H9 (cell line): ENCODE measurements at regions not wholly inside any gene's neighbourhood (a gene's known extent, or its start where the extent isn't known, plus 50 kb on each side); places are given as distances from the start of the nearest gene placed in this dataset.

ENCODE experiments used
- DNase-seq: peaks from one replicate; pipeline ENCODE4 v3.0.0-alpha.2; 2017
- H2AFZ ChIP-seq: one replicate; pipeline ENCODE4 v1.6.1; 2013; ENCODE audit warnings: mild to moderate bottlenecking, low read length, control low read depth, moderate library complexity
- H2AK5ac ChIP-seq: 2 replicates; pipeline ENCODE4 v1.6.1; 2013; ENCODE audit warnings: low read length, control low read depth, mixed read lengths; ENCODE audit not compliant: insufficient read length
- H2BK120ac ChIP-seq: one replicate; pipeline ENCODE4 v1.6.1; 2013; ENCODE audit warnings: low read depth, mild to moderate bottlenecking, low read length, control low read depth, inconsistent platforms; ENCODE audit not compliant: poor library complexity, severe bottlenecking
- H2BK12ac ChIP-seq: 2 replicates; pipeline ENCODE4 v1.6.1; 2013; ENCODE audit warnings: low read length, control low read depth, mixed read lengths, low read depth; ENCODE audit not compliant: insufficient read length
- H2BK15ac ChIP-seq: 2 replicates; pipeline ENCODE4 v1.6.1; 2013; ENCODE audit warnings: low read depth, low read length, control low read depth
- H2BK20ac ChIP-seq: one replicate; pipeline ENCODE4 v1.6.1; 2013; ENCODE audit warnings: low read depth, mild to moderate bottlenecking, low read length, control low read depth, inconsistent platforms; ENCODE audit not compliant: poor library complexity, severe bottlenecking
- H2BK5ac ChIP-seq: 2 replicates; pipeline ENCODE4 v1.6.1; 2013; ENCODE audit warnings: low read length, control low read depth, mixed read lengths; ENCODE audit not compliant: insufficient read length
- H3K14ac ChIP-seq: 2 replicates; pipeline ENCODE4 v1.6.1; 2013; ENCODE audit warnings: low read length, control low read depth; ENCODE audit not compliant: insufficient read depth
- H3K18ac ChIP-seq: 2 replicates; pipeline ENCODE4 v1.6.1; 2013; ENCODE audit warnings: low read depth, mild to moderate bottlenecking, mixed read lengths, low read length, control low read depth; ENCODE audit not compliant: insufficient read length
- H3K23ac ChIP-seq: 2 replicates; pipeline ENCODE4 v1.6.1; 2013; ENCODE audit warnings: low read length, control low read depth, mixed read lengths, low read depth; ENCODE audit not compliant: insufficient read length
- H3K23me2 ChIP-seq: 2 replicates; pipeline ENCODE4 v1.6.1; 2013; ENCODE audit warnings: low read depth, mild to moderate bottlenecking, mixed read lengths, low read length, control low read depth; ENCODE audit not compliant: insufficient read length, poor library complexity, severe bottlenecking
- H3K27ac ChIP-seq: 2 replicates; pipeline ENCODE4 v1.5.1; 2013; ENCODE audit warnings: low read length, control low read depth, mixed read lengths, low read depth; ENCODE audit not compliant: insufficient read length
- H3K27me3 ChIP-seq: 2 replicates; pipeline ENCODE4 v1.6.1; 2013; ENCODE audit warnings: low read length, control low read depth, inconsistent platforms; ENCODE audit not compliant: insufficient read depth
- H3K4ac ChIP-seq: 2 replicates; pipeline ENCODE4 v1.6.1; 2013; ENCODE audit warnings: low read depth, mild to moderate bottlenecking, control low read depth, inconsistent platforms, low read length, moderate library complexity
- H3K4me1 ChIP-seq: 2 replicates; pipeline ENCODE4 v1.6.1; 2013; ENCODE audit warnings: low read length, control low read depth, inconsistent platforms; ENCODE audit not compliant: insufficient read depth
- H3K4me2 ChIP-seq: 2 replicates; pipeline ENCODE4 v1.6.1; 2013; ENCODE audit warnings: low read length, control low read depth, mixed read lengths; ENCODE audit not compliant: insufficient read length, insufficient read depth
- H3K56ac ChIP-seq: 2 replicates; pipeline ENCODE4 v1.6.1; 2013; ENCODE audit warnings: low read depth, mild to moderate bottlenecking, mixed read lengths, low read length, control low read depth; ENCODE audit not compliant: insufficient read length
- H3K79me1 ChIP-seq: 2 replicates; pipeline ENCODE4 v1.6.1; 2013; ENCODE audit warnings: low read depth, mild to moderate bottlenecking, moderate library complexity, low read length, control low read depth, inconsistent platforms; ENCODE audit not compliant: insufficient read depth, poor library complexity, severe bottlenecking
- H3K79me2 ChIP-seq: 2 replicates; pipeline ENCODE4 v1.6.1; 2013; ENCODE audit warnings: low read length, control low read depth, inconsistent platforms; ENCODE audit not compliant: insufficient read depth
- H3K9ac ChIP-seq: 2 replicates; pipeline ENCODE4 v1.6.1; 2013; ENCODE audit warnings: low read length, control low read depth, mixed read lengths; ENCODE audit not compliant: insufficient read length; ENCODE audit errors: extremely low read depth
- H3K9me3 ChIP-seq: one replicate; pipeline ENCODE4 v1.6.1; 2013; ENCODE audit warnings: low read depth, low read length, inconsistent platforms; ENCODE audit not compliant: control insufficient read depth
- H3T11ph ChIP-seq: one replicate; pipeline ENCODE4 v1.6.1; 2013; ENCODE audit warnings: mild to moderate bottlenecking, low read length, control low read depth, inconsistent platforms
- H4K20me1 ChIP-seq: one replicate; pipeline ENCODE4 v1.6.1; 2013; ENCODE audit not compliant: control insufficient read depth, insufficient read length, insufficient read depth
- H4K5ac ChIP-seq: 2 replicates; pipeline ENCODE4 v1.6.1; 2013; ENCODE audit warnings: low read depth, mild to moderate bottlenecking, mixed read lengths, low read length, control low read depth; ENCODE audit not compliant: insufficient read length
- H4K8ac ChIP-seq: replicated peaks from 2 replicates; pipeline ENCODE4 v1.6.1; 2013; ENCODE audit warnings: low read length, control low read depth, mixed read lengths, low read depth; ENCODE audit not compliant: insufficient read length
- H4K91ac ChIP-seq: 2 replicates; pipeline ENCODE4 v1.6.1; 2013; ENCODE audit warnings: low read depth, mild to moderate bottlenecking, moderate library complexity, mixed read lengths, low read length, control low read depth; ENCODE audit not compliant: insufficient read length
- H3K27ac Mint-ChIP-seq, 3 experiments: 2 replicates in 2 of 3; 3 replicates in 1 of 3; pipeline ENCODE4 v1.8.0; 2020 to 2021; ENCODE audit warnings: mixed read lengths in 3 of 3, mild to moderate bottlenecking in 1 of 3, moderate library complexity in 1 of 3
- H3K27me3 Mint-ChIP-seq: 2 replicates; pipeline ENCODE4 v1.8.0; 2021; ENCODE audit warnings: low read depth, mild to moderate bottlenecking, moderate library complexity, mixed read lengths
- H3K36me3 Mint-ChIP-seq, 3 experiments: 2 replicates in 2 of 3; 3 replicates in 1 of 3; pipeline ENCODE4 v1.8.0; 2020 to 2021; ENCODE audit warnings: low read depth in 3 of 3, mixed read lengths in 3 of 3; ENCODE audit not compliant: insufficient read depth in 1 of 3
- H3K4me1 Mint-ChIP-seq, 2 experiments: 2 replicates each; pipeline ENCODE4 v1.8.0; 2020; ENCODE audit warnings: mixed read lengths in 2 of 2
- H3K4me3 Mint-ChIP-seq, 2 experiments: 2 replicates in 1 of 2; 3 replicates in 1 of 2; pipeline ENCODE4 v1.8.0; 2020 to 2021; ENCODE audit warnings: mild to moderate bottlenecking in 2 of 2, mixed read lengths in 2 of 2, moderate library complexity in 1 of 2
- H3K9me3 Mint-ChIP-seq, 2 experiments: 2 replicates in 1 of 2; 3 replicates in 1 of 2; pipeline ENCODE4 v1.8.0; 2020; ENCODE audit warnings: mild to moderate bottlenecking in 2 of 2, mixed read lengths in 2 of 2, moderate library complexity in 1 of 2
- WGBS: extraction: QIAGEN DNeasy Blood & Tissue Kit; methylation state at CpG from one replicate; pipeline ENCODE4 v1.1.7; 2013; ENCODE audit warnings: missing lambda C conversion rate, low lambda C conversion rate, mixed read lengths; ENCODE audit not compliant: insufficient read length; ENCODE audit errors: extremely low coverage; 5-methylcytosine and 5-hydroxymethylcytosine counted together
- TF ChIP-seq, protein P1 (sequence below): fragments of 200-600 bp; sonication (generic); conservative IDR thresholded peaks from 3 replicates; pipeline ENCODE4 v1.8.0; 2021; ENCODE audit warnings: antibody characterized with exemption, mild to moderate bottlenecking

DNA sequence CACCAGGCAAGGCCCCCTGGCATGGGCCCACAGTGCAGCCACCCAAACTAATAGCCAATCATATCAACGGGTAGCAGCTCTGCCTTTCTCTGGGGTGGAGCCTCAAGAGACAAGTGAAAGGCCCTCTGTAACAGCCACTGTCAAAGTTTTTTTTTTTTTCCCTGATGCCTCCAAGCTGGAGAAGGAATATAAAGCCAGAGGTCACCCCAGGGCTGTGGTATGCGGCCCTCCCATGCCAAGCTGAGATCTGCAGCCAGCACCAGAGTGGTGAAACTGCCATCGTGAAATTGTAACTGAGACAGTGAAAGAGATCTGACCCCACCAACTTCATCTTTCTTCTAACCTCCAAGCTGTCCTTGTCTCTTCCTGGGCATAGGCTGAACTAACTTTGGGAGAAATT, 407.0 kb downstream of the KLHL4 start:
- Histone ChIP-seq H4K8ac (no peak overlapping the region), H4K20me1 (no peaks in the 10 kb centered on the region), H4K91ac (no peak overlapping the region), H3K4me1 (no peaks in the 10 kb centered on the region), H3K4me2 (no peak overlapping the region), H3K79me1 (no peaks in the 10 kb centered on the region), H3K27ac (no peak overlapping the region), H3K79me2 (no peaks in the 10 kb centered on the region), H2AFZ (no peak overlapping the region), H3K23me2 (no peaks in the 10 kb centered on the region), H3K4ac (no peak overlapping the region), H3K14ac (no peak overlapping the region), H3K9me3 (no peaks in the 10 kb centered on the region), H3K27me3 (no peaks in the 10 kb centered on the region), H2BK5ac (no peak overlapping the region), H2AK5ac (no peak overlapping the region), H4K5ac (no peak overlapping the region), H2BK20ac (no peak overlapping the region), H3K9ac (no peak overlapping the region), H2BK120ac (no peak overlapping the region), H2BK12ac (no peak overlapping the region), H2BK15ac (no peak overlapping the region), H3K23ac (no peak overlapping the region), H3K18ac (no peak overlapping the region), H3T11ph (no peak overlapping the region), H3K56ac (no peak overlapping the region)
- Mint-ChIP-seq H3K27ac (no peak overlapping the region; a peak in 1 of 7 replicates), H3K27me3 (no peaks in the 10 kb centered on the region), H3K4me3 (no peak overlapping the region), H3K36me3 (0 out of 7 replicates have a peak, but pooled peaks cover 0 to 4% (median under 1%) of the 10 kb centered on the region in 3 experiments), H3K4me1 (peaks cover 2 to 9% of the 10 kb centered on the region in 2 experiments; a peak in 3 of 4 replicates), H3K9me3 (peaks cover 0 to 7% of the 10 kb centered on the region in 2 experiments; a peak in 2 of 5 replicates)
- no CpG with 5 or more reads among the region's 3 CpGs for WGBS
- no peak for DNase-seq
- TF ChIP-seq, protein P1, sequence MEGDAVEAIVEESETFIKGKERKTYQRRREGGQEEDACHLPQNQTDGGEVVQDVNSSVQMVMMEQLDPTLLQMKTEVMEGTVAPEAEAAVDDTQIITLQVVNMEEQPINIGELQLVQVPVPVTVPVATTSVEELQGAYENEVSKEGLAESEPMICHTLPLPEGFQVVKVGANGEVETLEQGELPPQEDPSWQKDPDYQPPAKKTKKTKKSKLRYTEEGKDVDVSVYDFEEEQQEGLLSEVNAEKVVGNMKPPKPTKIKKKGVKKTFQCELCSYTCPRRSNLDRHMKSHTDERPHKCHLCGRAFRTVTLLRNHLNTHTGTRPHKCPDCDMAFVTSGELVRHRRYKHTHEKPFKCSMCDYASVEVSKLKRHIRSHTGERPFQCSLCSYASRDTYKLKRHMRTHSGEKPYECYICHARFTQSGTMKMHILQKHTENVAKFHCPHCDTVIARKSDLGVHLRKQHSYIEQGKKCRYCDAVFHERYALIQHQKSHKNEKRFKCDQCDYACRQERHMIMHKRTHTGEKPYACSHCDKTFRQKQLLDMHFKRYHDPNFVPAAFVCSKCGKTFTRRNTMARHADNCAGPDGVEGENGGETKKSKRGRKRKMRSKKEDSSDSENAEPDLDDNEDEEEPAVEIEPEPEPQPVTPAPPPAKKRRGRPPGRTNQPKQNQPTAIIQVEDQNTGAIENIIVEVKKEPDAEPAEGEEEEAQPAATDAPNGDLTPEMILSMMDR = no peak
